BJ (cell line): ENCODE measurements at regions not wholly inside any gene's neighbourhood (a gene's known extent, or its start where the extent isn't known, plus 50 kb on each side); places are given as distances from the start of the nearest gene placed in this dataset.
A peak's percentile ranks its signal among the peaks of the same experiment; 100 is the strongest.

ENCODE experiments used
- CTCF ChIA-PET: fragments of 350-600 bp; formaldehyde crosslinking; extraction: SDS; loops from one replicate; lab custom pipeline; 2021; ENCODE audit warnings: antibody characterized with exemption, inconsistent platforms; lab: Yijun Ruan, JAX
- POLR2A ChIA-PET: fragments of 300-600 bp; sonication (Branson Sonifier 250); formaldehyde crosslinking; extraction: SDS; loops from one replicate; lab custom pipeline; 2021; ENCODE audit warnings: antibody characterized with exemption; lab: Charles Lee
- DNase-seq: peaks from one replicate; pipeline ENCODE4 v3.0.0-alpha.2; 2011; ENCODE audit warnings: low read depth
- H3K27me3 ChIP-seq: 2 replicates; pipeline ENCODE4 v1.6.0; 2011; ENCODE audit warnings: low read length; ENCODE audit not compliant: control insufficient read depth, insufficient read depth
- H3K36me3 ChIP-seq: 2 replicates; pipeline ENCODE4 v1.5.1; 2011; ENCODE audit warnings: low read length; ENCODE audit not compliant: control insufficient read depth, insufficient read depth
- H3K4me3 ChIP-seq: 2 replicates; pipeline ENCODE4 v1.5.1; 2011; ENCODE audit warnings: low read depth, mild to moderate bottlenecking, control low read depth, low read length
- TF ChIP-seq, protein P1 (sequence below): IDR thresholded peaks from 2 replicates; pipeline ENCODE4 v1.5.1; 2011; ENCODE audit warnings: low read depth, mild to moderate bottlenecking, control low read depth, inconsistent platforms, low read length, moderate library complexity; ENCODE audit not compliant: insufficient read depth

DNA sequence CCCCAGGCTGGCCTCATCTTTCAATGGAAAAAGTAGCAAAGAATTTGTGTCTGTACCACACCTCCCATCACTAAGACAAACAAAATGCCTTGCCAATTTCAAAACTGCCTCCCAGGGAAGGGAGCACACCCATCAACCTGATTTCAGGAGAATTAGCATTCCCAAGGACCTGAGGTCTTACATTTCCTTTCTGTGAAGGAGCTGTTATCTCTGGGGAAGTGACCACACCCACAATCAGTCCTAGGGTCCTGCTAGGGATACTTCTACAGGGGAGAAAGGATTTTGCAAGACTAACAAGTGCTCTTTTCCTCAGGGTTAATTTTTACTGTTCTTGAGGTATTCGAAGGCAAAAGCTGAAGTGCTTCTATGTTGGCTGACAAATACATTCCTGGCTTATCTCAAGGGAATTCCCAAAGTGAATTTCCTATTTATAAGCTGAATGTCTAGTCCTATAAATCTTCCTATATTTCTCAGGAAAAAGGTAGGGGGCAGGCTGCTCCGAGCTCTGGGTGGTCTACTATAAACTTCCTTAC lies 97.4 kb upstream of the ITGA1 start:
- Histone ChIP-seq H3K27me3 (no peaks in the 10 kb centered on the region), H3K4me3 (no peak overlapping the region), H3K36me3 (no peaks in the 10 kb centered on the region)
- TF ChIP-seq, protein P1, sequence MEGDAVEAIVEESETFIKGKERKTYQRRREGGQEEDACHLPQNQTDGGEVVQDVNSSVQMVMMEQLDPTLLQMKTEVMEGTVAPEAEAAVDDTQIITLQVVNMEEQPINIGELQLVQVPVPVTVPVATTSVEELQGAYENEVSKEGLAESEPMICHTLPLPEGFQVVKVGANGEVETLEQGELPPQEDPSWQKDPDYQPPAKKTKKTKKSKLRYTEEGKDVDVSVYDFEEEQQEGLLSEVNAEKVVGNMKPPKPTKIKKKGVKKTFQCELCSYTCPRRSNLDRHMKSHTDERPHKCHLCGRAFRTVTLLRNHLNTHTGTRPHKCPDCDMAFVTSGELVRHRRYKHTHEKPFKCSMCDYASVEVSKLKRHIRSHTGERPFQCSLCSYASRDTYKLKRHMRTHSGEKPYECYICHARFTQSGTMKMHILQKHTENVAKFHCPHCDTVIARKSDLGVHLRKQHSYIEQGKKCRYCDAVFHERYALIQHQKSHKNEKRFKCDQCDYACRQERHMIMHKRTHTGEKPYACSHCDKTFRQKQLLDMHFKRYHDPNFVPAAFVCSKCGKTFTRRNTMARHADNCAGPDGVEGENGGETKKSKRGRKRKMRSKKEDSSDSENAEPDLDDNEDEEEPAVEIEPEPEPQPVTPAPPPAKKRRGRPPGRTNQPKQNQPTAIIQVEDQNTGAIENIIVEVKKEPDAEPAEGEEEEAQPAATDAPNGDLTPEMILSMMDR, result no peak
- no peak for DNase-seq
- CTCF ChIA-PET, result interaction anchor here (1.3 kb wide), 1 partner anchor 9 kb away, joined by 6 read pairs; no protein-coding TSS in a partner anchor
- POLR2A ChIA-PET, result no interaction called here

GRCh38 chr5:52692039-52692438 lies 95.7 kb upstream of the ITGA1 start:
- POLR2A ChIA-PET, result no interaction called here
- peak; percentile 75 for DNase-seq
- CTCF ChIA-PET, result interaction anchor here (1.1 kb wide), 2 partner anchors 19 to 224 kb away, joined by 3 to 4 read pairs; no protein-coding TSS in a partner anchor
- no peak overlapping the region for H3K4me3 ChIP-seq
- no peaks in the 10 kb centered on the region for H3K36me3 ChIP-seq
- no peaks in the 10 kb centered on the region for H3K27me3 ChIP-seq
- TF ChIP-seq, protein P1, result no peak

DNA sequence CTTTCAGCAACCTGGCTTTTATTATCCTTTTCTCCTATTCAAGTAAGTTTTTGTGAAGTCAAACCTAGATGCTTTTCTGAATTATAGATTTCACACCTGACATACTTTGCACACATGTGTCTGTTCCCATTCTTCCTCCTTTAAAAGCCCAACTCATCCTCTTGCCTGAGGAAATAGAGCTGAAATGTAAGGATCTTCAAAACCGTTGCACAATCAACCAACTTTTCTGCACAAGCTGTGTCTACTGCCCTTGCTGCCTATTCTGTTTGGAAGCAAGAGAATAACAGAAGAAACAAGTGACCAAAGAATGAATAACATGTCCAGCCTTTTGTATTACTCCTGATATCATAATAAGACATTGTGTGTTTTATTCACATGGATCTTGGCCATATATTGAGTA lies 95.1 kb upstream of the ITGA1 start:
- TF ChIP-seq, protein P1, result no peak
- ChIA-PET CTCF (interaction anchor here (0.7 to 1.4 kb wide), 5 partner anchors 91 to 229 kb away, joined by 3 to 7 read pairs (median 4); no protein-coding TSS in a partner anchor), POLR2A (interaction anchor here (0.8 kb wide), 1 partner anchor 11 kb away, joined by 3 read pairs; no protein-coding TSS in a partner anchor)
- no peaks in the 10 kb centered on the region for H3K27me3 ChIP-seq
- H3K4me3 ChIP-seq, result no peak overlapping the region
- H3K36me3 ChIP-seq, result no peaks in the 10 kb centered on the region
- DNase-seq, result no peak

DNA sequence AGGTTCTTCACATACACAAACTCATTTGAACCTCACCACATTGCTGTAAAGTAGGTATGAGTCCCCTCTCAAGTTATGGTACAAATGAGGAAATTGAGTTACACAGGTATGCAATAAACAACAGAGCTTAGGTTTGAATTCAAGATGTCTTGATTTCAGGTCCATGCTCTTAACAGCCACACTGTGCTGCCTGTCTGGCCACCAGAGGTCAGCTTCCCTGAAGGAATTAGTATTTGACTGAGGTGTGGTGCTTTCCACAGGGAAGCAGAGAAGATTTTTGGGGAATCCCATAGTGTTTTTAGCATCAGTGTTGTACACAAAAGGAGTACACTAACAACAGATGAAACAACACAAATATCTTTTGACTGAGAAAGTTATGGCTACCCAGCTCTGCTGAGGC lies 94.4 kb upstream of the ITGA1 start:
- DNase-seq, result no peak
- POLR2A ChIA-PET, result interaction anchor here (0.8 kb wide), 1 partner anchor 11 kb away, joined by 3 read pairs; no protein-coding TSS in a partner anchor

GRCh38 chr5:52693836-52694235 lies 93.9 kb upstream of the ITGA1 start:
- no peaks in the 10 kb centered on the region for H3K27me3 ChIP-seq
- no peak for DNase-seq
- H3K4me3 ChIP-seq, result no peak overlapping the region
- no peaks in the 10 kb centered on the region for H3K36me3 ChIP-seq
- POLR2A ChIA-PET, result no interaction called here
- TF ChIP-seq, protein P1, result no peak
- CTCF ChIA-PET, result interaction anchor here (0.9 to 1.4 kb wide), 6 partner anchors 61 to 222 kb away, joined by 3 to 7 read pairs (median 3); no protein-coding TSS in a partner anchor

More for the DNA sequence above, 94.4 kb upstream of the ITGA1 start:
- H3K36me3 ChIP-seq, result no peaks in the 10 kb centered on the region
- no peaks in the 10 kb centered on the region for H3K27me3 ChIP-seq
- TF ChIP-seq, protein P1, result peak; percentile 59
- no peak overlapping the region for H3K4me3 ChIP-seq
- CTCF ChIA-PET, result interaction anchor here (0.7 to 1.4 kb wide), 7 partner anchors 61 to 228 kb away, joined by 3 to 7 read pairs (median 3); no protein-coding TSS in a partner anchor
